Lung (tissue), 11 donors: ENCODE measurements at regions not wholly inside any gene's neighbourhood (a gene's known extent, or its start where the extent isn't known, plus 50 kb on each side); places are given as distances from the start of the nearest gene placed in this dataset.

ENCODE experiments used
- ATAC-seq: fragments of 200-7000 bp; cut with Tn5 transposase; one replicate; pipeline ENCODE4 v1.9.1; 2020; ENCODE audit warnings: moderate number of reproducible peaks; ENCODE audit not compliant: insufficient read depth, low FRiP score
- DNase-seq, 3 donors: peaks; one replicate each; pipeline ENCODE4 v3.0.0-alpha.2; 2013 to 2017
- H3K27ac ChIP-seq, 2 donors: one replicate each; pipeline ENCODE4 v1.5.1; 2013; ENCODE audit warnings: mild to moderate bottlenecking in 2 of 2, moderate library complexity in 2 of 2, control low read depth in 1 of 2, inconsistent platforms in 1 of 2, low read depth in 1 of 2, low read length in 1 of 2
- H3K27me3 ChIP-seq, 3 donors: one replicate each; pipeline ENCODE4 v1.5.1; 2013; ENCODE audit warnings: low read length in 2 of 3; ENCODE audit not compliant: control insufficient read depth in 3 of 3, insufficient read depth in 3 of 3
- H3K36me3 ChIP-seq, 4 donors: one replicate each; pipeline ENCODE4 v1.5.1; 2013; ENCODE audit warnings: low read length in 4 of 4, mild to moderate bottlenecking in 1 of 4, moderate library complexity in 1 of 4; ENCODE audit not compliant: control insufficient read depth in 4 of 4, insufficient read depth in 4 of 4
- H3K4me1 ChIP-seq, 5 donors: one replicate each; pipeline ENCODE4 v1.5.1; 2013; ENCODE audit warnings: low read length in 5 of 5, mild to moderate bottlenecking in 2 of 5, moderate library complexity in 1 of 5; ENCODE audit not compliant: control insufficient read depth in 5 of 5, insufficient read depth in 5 of 5
- H3K4me3 ChIP-seq: one replicate; pipeline ENCODE4 v1.5.1; 2013; ENCODE audit warnings: mild to moderate bottlenecking, control low read depth, moderate library complexity
- H3K9ac ChIP-seq, 2 donors: one replicate each; pipeline ENCODE4 v1.5.1; 2013; ENCODE audit warnings: low read length in 2 of 2, control low read depth in 1 of 2; ENCODE audit not compliant: insufficient read depth in 1 of 2
- H3K9me3 ChIP-seq, 4 donors: one replicate each; pipeline ENCODE4 v1.5.1; 2013; ENCODE audit warnings: low read length in 3 of 4, mild to moderate bottlenecking in 1 of 4, moderate library complexity in 1 of 4; ENCODE audit not compliant: control insufficient read depth in 4 of 4, insufficient read depth in 3 of 4
- WGBS, 2 donors: extraction: QIAGEN DNeasy Blood & Tissue Kit; methylation state at CpG; one replicate each; pipeline ENCODE4 v1.1.7; 2013; 5-methylcytosine and 5-hydroxymethylcytosine counted together
- TF ChIP-seq, protein P1 (sequence below): IDR thresholded peaks from 2 replicates; pipeline ENCODE4 v1.5.1; 2012; ENCODE audit warnings: mild to moderate bottlenecking; ENCODE audit errors: control extremely low read depth, extremely low read depth
- donor health status: control.
- donor health status: control.
- donor health status: Bipolar disorder and iron deficiency.
- donor health status: healthy.
- donor health status: DM: yes; HTN: yes; CAD: no.

DNA sequence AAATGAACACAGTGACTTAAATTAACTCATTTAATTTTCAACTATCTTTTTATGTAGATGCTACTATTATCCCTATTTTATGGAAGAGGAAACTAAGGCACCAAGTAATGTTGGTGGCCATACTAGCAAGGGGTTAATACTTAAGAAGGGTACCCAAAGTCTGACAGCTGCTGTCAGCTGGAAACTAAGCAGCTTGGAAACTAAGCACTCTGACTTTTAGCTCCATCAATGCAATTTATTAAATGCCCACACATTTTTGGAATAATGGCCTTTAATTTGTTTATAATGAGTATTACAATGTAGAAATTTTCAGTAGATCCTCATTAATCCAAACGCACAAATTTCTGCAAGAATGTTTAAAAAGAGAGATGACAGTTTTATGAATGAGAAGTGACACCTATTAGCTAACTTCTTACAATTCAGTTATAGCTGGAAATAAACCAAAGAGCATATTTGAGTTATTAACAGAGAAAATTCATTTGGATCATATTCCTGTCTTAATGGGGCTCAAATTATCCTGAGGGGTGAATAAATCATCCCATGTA is 483.1 kb upstream of the MBL2 start:
- 68 to 87% methylated on average over 1 of the region's 1 CpG for WGBS, 2 donors

DNA sequence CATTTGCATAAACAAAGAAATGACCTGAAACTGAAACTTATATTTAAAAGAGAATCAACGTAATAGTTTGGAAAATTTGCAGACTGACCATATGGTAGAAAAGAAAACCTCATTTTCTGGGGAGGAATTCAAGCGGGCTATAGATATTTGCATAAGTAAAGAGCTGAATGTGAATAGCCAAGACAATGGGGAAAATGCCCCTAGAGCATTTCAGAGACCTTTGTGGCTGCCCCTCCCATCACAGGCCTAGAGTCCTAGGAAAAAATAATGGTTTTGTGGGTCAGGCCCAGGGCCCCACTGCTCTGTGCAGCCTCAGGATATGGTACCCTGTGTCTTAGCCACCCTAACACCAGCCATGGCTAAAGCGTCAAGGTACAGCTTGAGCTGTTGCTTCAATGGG is 480.6 kb upstream of the MBL2 start:
- Histone ChIP-seq H3K4me1 (peaks cover 0 to 7% (median 0%) of the 10 kb centered on the region in 5 donors), H3K27me3 (no peaks in the 10 kb centered on the region), H3K9ac (no peak overlapping the region), H3K9me3 (peaks cover 0 to 6% (median 2%) of the 10 kb centered on the region in 4 donors), H3K4me3 (no peak overlapping the region), H3K27ac (no peak overlapping the region), H3K36me3 (no peaks in the 10 kb centered on the region)
- whole genome bisulfite sequencing, 2 donors, result 59 to 60% methylated on average over 3 of the region's 3 CpGs
- no peak for ATAC-seq
- TF ChIP-seq, protein P1, sequence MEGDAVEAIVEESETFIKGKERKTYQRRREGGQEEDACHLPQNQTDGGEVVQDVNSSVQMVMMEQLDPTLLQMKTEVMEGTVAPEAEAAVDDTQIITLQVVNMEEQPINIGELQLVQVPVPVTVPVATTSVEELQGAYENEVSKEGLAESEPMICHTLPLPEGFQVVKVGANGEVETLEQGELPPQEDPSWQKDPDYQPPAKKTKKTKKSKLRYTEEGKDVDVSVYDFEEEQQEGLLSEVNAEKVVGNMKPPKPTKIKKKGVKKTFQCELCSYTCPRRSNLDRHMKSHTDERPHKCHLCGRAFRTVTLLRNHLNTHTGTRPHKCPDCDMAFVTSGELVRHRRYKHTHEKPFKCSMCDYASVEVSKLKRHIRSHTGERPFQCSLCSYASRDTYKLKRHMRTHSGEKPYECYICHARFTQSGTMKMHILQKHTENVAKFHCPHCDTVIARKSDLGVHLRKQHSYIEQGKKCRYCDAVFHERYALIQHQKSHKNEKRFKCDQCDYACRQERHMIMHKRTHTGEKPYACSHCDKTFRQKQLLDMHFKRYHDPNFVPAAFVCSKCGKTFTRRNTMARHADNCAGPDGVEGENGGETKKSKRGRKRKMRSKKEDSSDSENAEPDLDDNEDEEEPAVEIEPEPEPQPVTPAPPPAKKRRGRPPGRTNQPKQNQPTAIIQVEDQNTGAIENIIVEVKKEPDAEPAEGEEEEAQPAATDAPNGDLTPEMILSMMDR, result no peak
- DNase-seq, result no peak

More for the DNA sequence above, 483.1 kb upstream of the MBL2 start:
- Histone ChIP-seq H3K9me3 (peaks cover 0 to 6% (median 2%) of the 10 kb centered on the region in 4 donors), H3K9ac (no peak overlapping the region), H3K4me3 (no peak overlapping the region), H3K27me3 (peaks cover 0 to 5% (median 0%) of the 10 kb centered on the region in 3 donors), H3K27ac (no peak overlapping the region), H3K36me3 (no peaks in the 10 kb centered on the region), H3K4me1 (peaks cover 0 to 7% (median 0%) of the 10 kb centered on the region in 5 donors)
- ATAC-seq (no peak), DNase-seq (peak; percentile 63 to 89 (median 87))
- TF ChIP-seq, protein P1, result no peak

DNA sequence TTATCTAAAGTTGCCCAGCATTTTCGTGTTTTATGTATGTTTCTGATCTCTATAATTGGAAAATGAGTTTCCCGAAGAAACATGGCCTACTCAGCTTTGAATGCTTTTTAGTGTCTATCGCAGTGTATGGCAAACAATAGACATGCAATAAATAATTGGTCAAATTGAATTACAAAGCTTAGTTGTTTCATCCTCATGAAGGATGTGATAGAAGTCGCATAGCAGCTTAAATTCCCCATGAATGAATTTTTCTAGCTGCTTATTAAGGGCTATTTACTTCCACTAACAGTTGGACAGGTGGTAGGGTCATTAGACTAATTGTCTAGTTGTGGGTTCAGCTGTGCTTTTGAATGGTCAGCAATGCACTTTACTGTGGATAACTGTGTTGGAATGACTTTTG is 467.3 kb upstream of the MBL2 start:
- no peak for DNase-seq
- H3K36me3 ChIP-seq, result no peaks in the 10 kb centered on the region
- TF ChIP-seq, protein P1, result no peak
- no peak for ATAC-seq
- no peak overlapping the region for H3K27ac ChIP-seq
- H3K9me3 ChIP-seq, result no peaks in the 10 kb centered on the region
- H3K27me3 ChIP-seq, result no peaks in the 10 kb centered on the region
- no peaks in the 10 kb centered on the region for H3K4me1 ChIP-seq
- no peak overlapping the region for H3K4me3 ChIP-seq
- 92% methylated on average over 4 of the region's 4 CpGs for WGBS, 2 donors
- no peak overlapping the region for H3K9ac ChIP-seq

- H3K9ac ChIP-seq, result no peak overlapping the region
- H3K9me3 ChIP-seq, result no peaks in the 10 kb centered on the region
- no peak overlapping the region for H3K4me3 ChIP-seq
- H3K36me3 ChIP-seq, result no peaks in the 10 kb centered on the region
- TF ChIP-seq, protein P1, result no peak
- no peaks in the 10 kb centered on the region for H3K27me3 ChIP-seq
- H3K27ac ChIP-seq, result no peak overlapping the region
- 92 to 95% methylated on average over 1 of the region's 1 CpG for WGBS, 2 donors
- peaks cover 0 to 8% (median 0%) of the 10 kb centered on the region in 5 donors for H3K4me1 ChIP-seq
- DNase-seq, result no peak
- ATAC-seq, result no peak
Measured at GRCh38 chr10:53236941-53237340, 464.4 kb upstream of the MBL2 start.
